Psoas muscle (tissue), 7 donors: ENCODE measurements at regions not wholly inside any gene's neighbourhood (a gene's known extent, or its start where the extent isn't known, plus 50 kb on each side); places are given as distances from the start of the nearest gene placed in this dataset.

Experiments used
- ATAC-seq, 4 donors: fragments of 200-7000 bp; cut with Tn5 transposase; one replicate each; pipeline ENCODE4 v1.9.1; 2020; ENCODE audit warnings: moderate library complexity in 3 of 4, mild to moderate bottlenecking in 2 of 4
- DNase-seq, 2 donors: peaks; one replicate each; pipeline ENCODE4 v3.0.0-alpha.2; 2020
- H3K27ac ChIP-seq: fragments of 200-600 bp; one replicate; pipeline ENCODE4 v1.8.0; 2022
- H3K27me3 ChIP-seq, 3 donors: fragments of 200-600 bp in 1 of 3; one replicate each; pipeline versions ENCODE4 v1.6.1 to v1.8.0; 2013 to 2022; ENCODE audit warnings: low read length in 2 of 3, mild to moderate bottlenecking in 2 of 3, moderate library complexity in 1 of 3; ENCODE audit not compliant: insufficient read depth in 3 of 3
- H3K36me3 ChIP-seq, 2 donors: fragments of 200-600 bp in 1 of 2; one replicate each; pipeline versions ENCODE4 v1.6.1 to v1.8.0; 2013 to 2022; ENCODE audit warnings: low read depth in 1 of 2, mild to moderate bottlenecking in 1 of 2, moderate library complexity in 1 of 2; ENCODE audit not compliant: insufficient read depth in 1 of 2
- H3K4me1 ChIP-seq: fragments of 200-600 bp; one replicate; pipeline ENCODE4 v1.8.0; 2022
- H3K4me3 ChIP-seq: fragments of 200-600 bp; one replicate; pipeline ENCODE4 v1.8.0; 2022; ENCODE audit warnings: mild to moderate bottlenecking
- H3K9me3 ChIP-seq: fragments of 200-600 bp; one replicate; pipeline ENCODE4 v1.8.0; 2022
- CTCF ChIP-seq: fragments of 200-600 bp; IDR thresholded peaks from one replicate; pipeline ENCODE4 v1.8.0; 2022; ENCODE audit warnings: antibody characterized with exemption
- WGBS, 3 donors: extraction: QIAGEN DNeasy Blood & Tissue Kit; methylation state at CpG; one replicate each; pipeline versions ENCODE4 v1.1.6 to v1.1.7; 2013; 5-methylcytosine and 5-hydroxymethylcytosine counted together
- intact Hi-C, 2 donors: fragments of 100-400 bp; cut with DNase I; formaldehyde crosslinking; loops; one replicate each; pipeline versions ENCODE4 v1.11.0 to v1.14.2; 2022
- donor health status: healthy with polysubstance abuse.
- donor health status: DM: no; HTN: no; CAD: no; lungs with moderate emphysema.
- donor health status: Bipolar disorder and iron deficiency.
- donor health status: healthy.
- donor health status: DM: yes; HTN: yes; CAD: no.
- donor health status: DM: no; HTN: no; CAD: no.
- donor health status: DM: yes; HTN: yes; CAD: no.

DNA sequence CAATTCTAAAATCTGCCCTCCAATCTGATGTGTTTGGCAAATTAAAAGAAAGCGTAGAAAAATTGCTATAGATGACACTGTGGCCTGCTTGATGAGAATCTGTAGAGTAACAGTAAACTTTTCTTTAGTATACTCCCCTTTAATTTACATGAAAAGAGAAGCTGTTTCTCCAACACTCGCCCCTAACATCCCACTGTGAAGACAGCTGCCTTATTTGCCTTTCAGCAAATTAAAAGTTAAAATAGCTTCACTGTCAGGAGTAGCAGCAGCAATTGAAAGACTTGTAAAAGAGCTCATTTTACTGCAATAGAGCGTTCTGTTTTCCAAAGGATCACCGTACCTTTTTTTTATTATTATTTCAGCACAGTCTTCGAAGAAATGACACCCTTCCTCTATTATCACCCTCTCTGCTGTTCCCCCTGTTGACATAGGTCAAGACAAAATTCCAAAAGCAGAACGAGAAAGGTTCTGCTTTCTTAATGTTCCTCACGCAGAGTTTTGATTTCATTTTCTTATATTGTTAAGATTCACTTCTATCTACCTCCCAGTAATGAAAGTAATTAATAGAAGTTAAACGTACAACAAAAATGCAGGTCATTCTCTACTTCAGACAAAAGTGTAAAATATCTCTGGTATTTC is 153.5 kb upstream of the USP15 start:
- TF ChIP-seq CTCF, result no peak
- Histone ChIP-seq H3K27ac (no peak overlapping the region), H3K9me3 (no peaks in the 10 kb centered on the region), H3K4me1 (no peaks in the 10 kb centered on the region), H3K36me3 (no peaks in the 10 kb centered on the region), H3K4me3 (no peak overlapping the region), H3K27me3 (no peaks in the 10 kb centered on the region)
- intact Hi-C loops, result no loop called here
- no peak for DNase-seq
- no peak for ATAC-seq
- 36 to 41% (median 36%) methylated on average over 8 of the region's 8 CpGs for WGBS, 3 donors

GRCh38 chr12:62113366-62114011 is 146.7 kb upstream of the USP15 start:
- no peaks in the 10 kb centered on the region for H3K36me3 ChIP-seq
- DNase-seq (no peak), ATAC-seq (no peak)
- intact Hi-C loops, result no loop called here
- no peak overlapping the region for H3K27ac ChIP-seq
- 61 to 65% (median 65%) methylated on average over 10 of the region's 10 CpGs for WGBS, 3 donors
- no peaks in the 10 kb centered on the region for H3K4me1 ChIP-seq
- H3K4me3 ChIP-seq, result no peak overlapping the region
- no peak for TF ChIP-seq CTCF
- no peaks in the 10 kb centered on the region for H3K9me3 ChIP-seq
- no peaks in the 10 kb centered on the region for H3K27me3 ChIP-seq

DNA sequence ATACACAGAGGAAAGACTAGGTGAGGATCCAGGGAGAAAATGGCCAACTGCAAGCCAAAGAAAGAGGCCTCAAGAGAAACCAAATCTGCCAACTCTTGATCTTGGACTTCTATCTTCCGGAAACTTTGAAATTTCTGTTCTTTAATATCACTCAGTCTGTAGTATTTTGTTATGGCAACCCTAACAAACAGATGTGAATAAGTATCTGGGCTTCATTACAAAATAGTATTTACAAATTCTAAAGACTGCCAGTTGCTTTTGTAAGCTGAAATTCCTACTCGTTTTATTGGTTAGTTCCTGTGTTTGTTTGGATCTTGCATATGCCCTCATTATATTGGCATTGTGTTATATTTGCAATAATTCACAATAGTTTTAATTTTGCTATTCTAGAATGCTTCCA is 143.2 kb upstream of the USP15 start:
- DNase-seq (no peak), ATAC-seq (no peak)
- no peaks in the 10 kb centered on the region for H3K4me1 ChIP-seq
- H3K36me3 ChIP-seq, result no peaks in the 10 kb centered on the region
- no peak for TF ChIP-seq CTCF
- H3K27ac ChIP-seq, result no peak overlapping the region
- H3K4me3 ChIP-seq, result no peak overlapping the region
- 41 to 46% (median 43%) methylated on average over 2 of the region's 2 CpGs for WGBS, 3 donors
- intact Hi-C loops, result no loop called here
- no peaks in the 10 kb centered on the region for H3K27me3 ChIP-seq
- H3K9me3 ChIP-seq, result no peaks in the 10 kb centered on the region

DNA sequence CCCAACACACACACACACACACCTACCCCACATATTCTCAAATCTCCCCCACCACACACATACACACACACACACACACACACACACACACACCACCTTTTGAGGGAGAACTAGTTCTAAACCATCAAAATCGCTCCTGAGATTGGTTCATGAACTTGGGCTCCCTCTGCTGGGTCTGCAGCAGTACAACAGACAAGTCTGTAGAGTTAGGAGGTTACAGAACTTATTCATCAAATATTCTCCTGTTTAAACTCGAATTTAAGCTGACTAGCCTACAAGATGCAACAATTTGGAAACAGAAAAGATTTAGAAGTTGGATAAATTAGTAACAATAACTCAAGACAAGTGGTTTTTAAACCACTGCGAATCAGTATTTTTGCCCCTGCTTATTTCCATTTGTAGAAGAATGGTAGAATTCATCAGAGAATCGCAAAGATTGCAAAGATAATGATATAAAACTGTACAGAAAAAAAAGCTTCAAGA is 136.4 kb upstream of the USP15 start:
- Histone ChIP-seq H3K9me3 (no peaks in the 10 kb centered on the region), H3K27me3 (no peaks in the 10 kb centered on the region), H3K36me3 (no peaks in the 10 kb centered on the region), H3K4me1 (no peaks in the 10 kb centered on the region), H3K27ac (no peak overlapping the region), H3K4me3 (no peak overlapping the region)
- intact Hi-C loops, result no loop called here
- WGBS, 3 donors, result 23 to 28% (median 28%) methylated on average over 4 of the region's 4 CpGs
- peak; percentile 35 for TF ChIP-seq CTCF
- DNase-seq (no peak), ATAC-seq (no peak)

- no peak for TF ChIP-seq CTCF
- no peak overlapping the region for H3K4me3 ChIP-seq
- DNase-seq (no peak), ATAC-seq (no peak)
- H3K9me3 ChIP-seq, result no peaks in the 10 kb centered on the region
- H3K4me1 ChIP-seq, result no peaks in the 10 kb centered on the region
- intact Hi-C loops, result no loop called here
- no peak overlapping the region for H3K27ac ChIP-seq
- no peaks in the 10 kb centered on the region for H3K36me3 ChIP-seq
- H3K27me3 ChIP-seq, result no peaks in the 10 kb centered on the region
- WGBS, 3 donors, result 87 to 95% (median 93%) methylated on average over 2 of the region's 2 CpGs
These were observed 132.7 kb upstream of the USP15 start for GRCh38 chr12:62127516-62127915.
